Esophagus squamous epithelium (tissue), 4 donors: ENCODE measurements at regions not wholly inside any gene's neighbourhood (a gene's known extent, or its start where the extent isn't known, plus 50 kb on each side); places are given as distances from the start of the nearest gene placed in this dataset.

Experiments used
- POLR2A ChIP-seq, 4 donors: fragments of 450-650 bp; IDR thresholded peaks; one replicate each; pipeline ENCODE4 v1.6.1; 2017; ENCODE audit warnings: antibody characterized with exemption in 4 of 4, mild to moderate bottlenecking in 4 of 4, moderate library complexity in 3 of 4
- TF ChIP-seq, protein P1 (sequence below), 6 experiments: fragments of 450-650 bp in 4 of 6; fragments of 200-600 bp in 2 of 6; sonication (generic) in 2 of 6; IDR thresholded peaks; one replicate each; pipeline ENCODE4 v1.5.1; 2016 to 2019; ENCODE audit warnings: antibody characterized with exemption in 6 of 6, mild to moderate bottlenecking in 4 of 6, moderate library complexity in 4 of 6

DNA sequence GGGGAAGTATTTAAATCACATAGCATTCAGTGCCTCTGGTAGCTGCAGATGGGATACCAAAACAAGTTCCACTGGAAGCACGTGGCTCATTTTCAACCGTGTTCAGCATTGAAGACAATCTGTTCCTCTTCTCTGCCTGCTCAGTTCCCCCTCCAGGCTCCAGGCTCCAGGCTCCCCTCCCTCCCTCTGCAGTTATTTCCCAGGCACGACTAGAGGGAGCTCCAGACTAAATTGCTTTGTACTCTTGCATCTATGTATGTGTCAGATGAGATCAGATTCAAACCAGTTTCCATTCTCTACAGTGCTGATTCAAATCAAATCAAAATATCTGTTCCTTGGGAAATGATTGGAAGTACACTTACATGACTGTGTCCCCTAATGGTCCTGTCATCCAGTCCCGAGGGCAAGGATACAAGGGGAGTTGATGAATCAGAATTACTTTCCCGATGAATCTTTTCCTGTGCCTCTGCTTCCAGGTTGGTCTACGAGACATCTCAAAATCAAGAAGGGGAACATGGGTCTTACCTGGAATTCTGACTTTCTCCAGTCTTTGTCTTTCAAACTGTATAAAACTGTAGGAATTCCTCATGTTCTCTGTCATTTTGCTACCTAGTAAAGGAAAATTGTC is 600.5 kb downstream of the EDEM1 start:
- no peak for TF ChIP-seq POLR2A (IDR thresholded peaks at IDR 0.05)
- TF ChIP-seq, protein P1, sequence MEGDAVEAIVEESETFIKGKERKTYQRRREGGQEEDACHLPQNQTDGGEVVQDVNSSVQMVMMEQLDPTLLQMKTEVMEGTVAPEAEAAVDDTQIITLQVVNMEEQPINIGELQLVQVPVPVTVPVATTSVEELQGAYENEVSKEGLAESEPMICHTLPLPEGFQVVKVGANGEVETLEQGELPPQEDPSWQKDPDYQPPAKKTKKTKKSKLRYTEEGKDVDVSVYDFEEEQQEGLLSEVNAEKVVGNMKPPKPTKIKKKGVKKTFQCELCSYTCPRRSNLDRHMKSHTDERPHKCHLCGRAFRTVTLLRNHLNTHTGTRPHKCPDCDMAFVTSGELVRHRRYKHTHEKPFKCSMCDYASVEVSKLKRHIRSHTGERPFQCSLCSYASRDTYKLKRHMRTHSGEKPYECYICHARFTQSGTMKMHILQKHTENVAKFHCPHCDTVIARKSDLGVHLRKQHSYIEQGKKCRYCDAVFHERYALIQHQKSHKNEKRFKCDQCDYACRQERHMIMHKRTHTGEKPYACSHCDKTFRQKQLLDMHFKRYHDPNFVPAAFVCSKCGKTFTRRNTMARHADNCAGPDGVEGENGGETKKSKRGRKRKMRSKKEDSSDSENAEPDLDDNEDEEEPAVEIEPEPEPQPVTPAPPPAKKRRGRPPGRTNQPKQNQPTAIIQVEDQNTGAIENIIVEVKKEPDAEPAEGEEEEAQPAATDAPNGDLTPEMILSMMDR (IDR thresholded peaks at IDR 0.05) = no peak
